HEK293 (cell line): ENCODE measurements at regions not wholly inside any gene's neighbourhood (a gene's known extent, or its start where the extent isn't known, plus 50 kb on each side); places are given as distances from the start of the nearest gene placed in this dataset.

Source experiments
- ZNF23 ChIP-seq: fragments of 450-650 bp; formaldehyde crosslinking; IDR thresholded peaks from 2 replicates; pipeline ENCODE4 v1.5.1; 2016; ENCODE audit warnings: missing biosample characterization, missing genetic modification characterization, borderline replicate concordance
- ZNF510 ChIP-seq: fragments of 450-650 bp; formaldehyde crosslinking; IDR thresholded peaks from 2 replicates; pipeline ENCODE4 v1.5.1; 2018; ENCODE audit warnings: mild to moderate bottlenecking, missing genetic modification characterization, missing biosample characterization; ENCODE audit not compliant: insufficient replicate concordance
- ZXDB ChIP-seq: fragments of 450-650 bp; formaldehyde crosslinking; IDR thresholded peaks from 2 replicates; pipeline ENCODE4 v1.5.1; 2016; ENCODE audit warnings: missing biosample characterization, missing genetic modification characterization
- TF ChIP-seq, protein P1 (sequence below): fragments of 450-650 bp; IDR thresholded peaks from 2 replicates; pipeline ENCODE4 v1.5.1; 2018; ENCODE audit warnings: missing biosample characterization, missing genetic modification characterization
- TF ChIP-seq, protein P2 (sequence below): fragments of 450-650 bp; formaldehyde crosslinking; IDR thresholded peaks from 2 replicates; pipeline ENCODE4 v1.5.1; 2016; ENCODE audit warnings: missing biosample characterization, missing genetic modification characterization

DNA sequence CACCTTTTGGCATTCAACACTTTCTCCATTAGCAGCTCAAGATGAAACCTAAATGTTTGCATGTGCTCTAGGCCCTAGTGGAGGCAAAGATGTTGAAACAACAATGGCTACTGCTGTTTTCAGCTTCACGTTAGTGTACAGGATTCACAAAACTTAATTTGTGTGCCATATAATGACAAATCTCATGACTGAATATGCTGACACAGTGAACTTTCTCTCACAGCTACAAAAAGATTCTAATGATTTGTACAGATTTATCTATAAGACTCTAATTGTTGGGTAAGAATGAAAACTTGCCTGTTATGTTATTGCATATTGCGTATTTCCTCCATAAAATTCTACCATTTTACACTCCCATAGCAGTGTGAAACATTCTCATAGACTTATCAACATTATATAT, 97.5 kb downstream of the CETN3 start:
- TF ChIP-seq, protein P1, sequence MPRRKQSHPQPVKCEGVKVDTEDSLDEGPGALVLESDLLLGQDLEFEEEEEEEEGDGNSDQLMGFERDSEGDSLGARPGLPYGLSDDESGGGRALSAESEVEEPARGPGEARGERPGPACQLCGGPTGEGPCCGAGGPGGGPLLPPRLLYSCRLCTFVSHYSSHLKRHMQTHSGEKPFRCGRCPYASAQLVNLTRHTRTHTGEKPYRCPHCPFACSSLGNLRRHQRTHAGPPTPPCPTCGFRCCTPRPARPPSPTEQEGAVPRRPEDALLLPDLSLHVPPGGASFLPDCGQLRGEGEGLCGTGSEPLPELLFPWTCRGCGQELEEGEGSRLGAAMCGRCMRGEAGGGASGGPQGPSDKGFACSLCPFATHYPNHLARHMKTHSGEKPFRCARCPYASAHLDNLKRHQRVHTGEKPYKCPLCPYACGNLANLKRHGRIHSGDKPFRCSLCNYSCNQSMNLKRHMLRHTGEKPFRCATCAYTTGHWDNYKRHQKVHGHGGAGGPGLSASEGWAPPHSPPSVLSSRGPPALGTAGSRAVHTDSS (tag by site-specific recombination) = no peak
- no peak for TF ChIP-seq ZNF510 (tag by site-specific recombination)
- TF ChIP-seq ZXDB (tag by site-specific recombination) = no peak
- TF ChIP-seq, protein P2, sequence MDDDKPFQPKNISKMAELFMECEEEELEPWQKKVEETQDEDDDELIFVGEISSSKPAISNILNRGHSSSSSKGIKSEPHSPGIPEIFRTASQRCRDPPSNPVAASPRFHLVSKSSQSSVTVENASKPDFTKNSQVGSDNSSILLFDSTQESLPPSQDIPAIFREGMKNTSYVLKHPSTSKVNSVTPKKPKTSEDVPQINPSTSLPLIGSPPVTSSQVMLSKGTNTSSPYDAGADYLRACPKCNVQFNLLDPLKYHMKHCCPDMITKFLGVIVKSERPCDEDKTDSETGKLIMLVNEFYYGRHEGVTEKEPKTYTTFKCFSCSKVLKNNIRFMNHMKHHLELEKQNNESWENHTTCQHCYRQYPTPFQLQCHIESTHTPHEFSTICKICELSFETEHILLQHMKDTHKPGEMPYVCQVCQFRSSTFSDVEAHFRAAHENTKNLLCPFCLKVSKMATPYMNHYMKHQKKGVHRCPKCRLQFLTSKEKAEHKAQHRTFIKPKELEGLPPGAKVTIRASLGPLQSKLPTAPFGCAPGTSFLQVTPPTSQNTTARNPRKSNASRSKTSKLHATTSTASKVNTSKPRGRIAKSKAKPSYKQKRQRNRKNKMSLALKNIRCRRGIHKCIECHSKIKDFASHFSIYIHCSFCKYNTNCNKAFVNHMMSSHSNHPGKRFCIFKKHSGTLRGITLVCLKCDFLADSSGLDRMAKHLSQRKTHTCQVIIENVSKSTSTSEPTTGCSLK (tag by site-specific recombination) = no peak
- TF ChIP-seq ZNF23 (tag by site-specific recombination) = no peak
